Endothelial cell of hepatic sinusoid (primary cell): ENCODE measurements at regions not wholly inside any gene's neighbourhood (a gene's known extent, or its start where the extent isn't known, plus 50 kb on each side); places are given as distances from the start of the nearest gene placed in this dataset.

Experiments used
- in situ Hi-C: cut with HindIII; loops from 2 replicates; pipeline ENCODE4 v1.10.0; 2017; ENCODE audit warnings: low sequenced_read_pairs

GRCh38 chr2:16615687-16616615 is 49.7 kb downstream of the CYRIA start:
- in situ Hi-C loops, result no loop called here

- in situ Hi-C loops, result no loop called here
Measured at GRCh38 chr2:16615246-16615645, 50.4 kb downstream of the CYRIA start.

- in situ Hi-C loops, result no loop called here
Measured at GRCh38 chr2:16614314-16614860, 51.2 kb downstream of the CYRIA start.

- in situ Hi-C loops, result no loop called here
Measured at GRCh38 chr2:16613539-16614011, 52.1 kb downstream of the CYRIA start.

GRCh38 chr2:16612490-16612889 is 53.1 kb downstream of the CYRIA start:
- in situ Hi-C loops, result no loop called here

- in situ Hi-C loops, result no loop called here
Measured at GRCh38 chr2:16609786-16610185, 55.8 kb downstream of the CYRIA start.

GRCh38 chr2:16608661-16609643 is 56.7 kb downstream of the CYRIA start:
- in situ Hi-C loops, result no loop called here

- in situ Hi-C loops, result no loop called here
Measured at GRCh38 chr2:16607301-16607700, 58.3 kb downstream of the CYRIA start.

GRCh38 chr2:16604236-16604635 is 61.4 kb downstream of the CYRIA start:
- in situ Hi-C loops, result no loop called here

GRCh38 chr2:16591370-16591933 is 74.2 kb downstream of the CYRIA start:
- in situ Hi-C loops, result no loop called here

- in situ Hi-C loops, result no loop called here
Measured at GRCh38 chr2:16589465-16589864, 76.2 kb downstream of the CYRIA start.

- in situ Hi-C loops, result no loop called here
Measured at GRCh38 chr2:16588565-16588964, 77.1 kb downstream of the CYRIA start.

GRCh38 chr2:16587601-16588000 is 78.0 kb downstream of the CYRIA start:
- in situ Hi-C loops, result no loop called here

- in situ Hi-C loops, result no loop called here
Measured at GRCh38 chr2:16584824-16585540, 80.7 kb downstream of the CYRIA start.

GRCh38 chr2:16584084-16584483 is 81.5 kb downstream of the CYRIA start:
- in situ Hi-C loops, result no loop called here

GRCh38 chr2:16581241-16581640 is 84.4 kb downstream of the CYRIA start:
- in situ Hi-C loops, result no loop called here

- in situ Hi-C loops, result no loop called here
Measured at GRCh38 chr2:16578081-16578480, 87.6 kb downstream of the CYRIA start.

- in situ Hi-C loops, result no loop called here
Measured at GRCh38 chr2:16570516-16570915, 95.1 kb downstream of the CYRIA start.

GRCh38 chr2:16568998-16569784 is 96.4 kb downstream of the CYRIA start:
- in situ Hi-C loops, result no loop called here
